ENCODE measurements at regions not wholly inside any gene's neighbourhood (a gene's known extent, or its start where the extent isn't known, plus 50 kb on each side); places are given as distances from the start of the nearest gene placed in this dataset.

DNA sequence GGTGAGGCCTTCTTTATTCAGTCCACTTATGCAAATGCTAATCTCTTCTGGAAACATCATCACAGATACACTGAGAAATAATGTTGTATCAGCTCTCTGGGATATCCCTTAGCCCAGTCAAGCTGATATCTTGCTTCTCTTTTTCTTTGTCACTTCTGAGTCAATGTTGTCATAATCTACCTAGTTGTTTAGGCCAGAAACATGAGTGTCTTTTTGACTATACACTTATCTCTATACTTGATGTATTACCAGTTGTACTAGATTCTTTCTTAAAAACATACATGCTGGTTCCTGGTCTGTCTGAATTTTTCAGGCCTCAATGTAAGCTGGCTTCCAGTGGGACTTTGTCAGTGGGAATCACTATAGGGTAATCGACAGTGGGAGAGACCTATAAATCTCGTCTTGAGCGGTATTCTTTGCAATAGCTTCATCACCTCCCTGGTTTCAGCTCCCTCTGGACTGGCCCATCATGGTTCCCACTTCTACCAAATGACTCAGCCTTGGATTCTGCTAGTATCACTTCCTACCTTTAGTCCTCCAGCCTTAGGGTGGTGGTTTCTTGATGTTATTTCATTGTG is 135.2 kb upstream of the CYYR1 start:
- H3K36me3 ChIP-seq (ENCODE audit: control insufficient read depth in 2 of 2, extremely low read depth in 1 of 2, insufficient read depth in 2 of 2, low read length in 2 of 2): no peaks in the 10 kb centered on the region
- no peak overlapping the region for H2AFZ ChIP-seq (ENCODE audit: low read depth, low read length)
- no TSS peak for BruUV-seq (replicated peaks)
- H3K9ac ChIP-seq (replicated peaks; ENCODE audit: extremely low read depth, insufficient read depth, low read length): no peak overlapping the region
- dilution Hi-C loops (cut with MboI; ENCODE audit: extremely low pct_ligation_motif_present, low sequenced_read_pairs) (no loop called here), intact Hi-C loops (cut with micrococcal nuclease) (no loop called here)
- H3K9me1 ChIP-seq (replicated peaks; ENCODE audit: control insufficient read depth, extremely low read depth, insufficient read depth, low read length): no peaks in the 10 kb centered on the region
- no peaks in the 10 kb centered on the region for H4K20me1 ChIP-seq (replicated peaks; ENCODE audit: control insufficient read depth, extremely low read depth, insufficient read depth, low read length)
- no peaks in the 10 kb centered on the region for H3K9me3 ChIP-seq (replicated peaks; ENCODE audit: control insufficient read depth, insufficient read depth, low read length)
- FAIRE-seq: no peak
- H3K4me3 ChIP-seq (replicated peaks in 1 of 3; ENCODE audit: insufficient read depth in 1 of 3, low read depth in 1 of 3, low read length in 3 of 3): no peak overlapping the region
- no peak overlapping the region for H3K4me2 ChIP-seq (ENCODE audit: insufficient read depth, low read length)
- CTCF ChIA-PET: interaction anchor here (1.6 to 2.1 kb wide), 2 partner anchors 8 to 9 kb away, joined by 5 to 13 read pairs; no protein-coding TSS in a partner anchor
- TF ChIP-seq POLR2AphosphoS5 (IDR thresholded peaks at IDR 0.05; ENCODE audit: insufficient read depth, low read depth, low read length) (no peak), MYC (IDR thresholded peaks at IDR 0.05; ENCODE audit: low read depth, low read length) (no peak), POLR2A (IDR thresholded peaks at IDR 0.05; ENCODE audit: low read depth, low read length) (no peak), EZH2 (IDR thresholded peaks at IDR 0.05; ENCODE audit: borderline replicate concordance, low read depth, low read length, severe bottlenecking) (no peak), FOS (IDR thresholded peaks at IDR 0.05; ENCODE audit: borderline replicate concordance, insufficient read depth, low read length) (no peak), GATA2 (IDR thresholded peaks at IDR 0.05; ENCODE audit: insufficient read depth, insufficient read length, low read depth, low read length) (no peak), JUN (IDR thresholded peaks at IDR 0.05; ENCODE audit: borderline replicate concordance, insufficient read depth, insufficient read length, low read depth) (no peak)
- TF ChIP-seq, protein P1, sequence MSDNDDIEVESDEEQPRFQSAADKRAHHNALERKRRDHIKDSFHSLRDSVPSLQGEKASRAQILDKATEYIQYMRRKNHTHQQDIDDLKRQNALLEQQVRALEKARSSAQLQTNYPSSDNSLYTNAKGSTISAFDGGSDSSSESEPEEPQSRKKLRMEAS (IDR thresholded peaks at IDR 0.05; ENCODE audit: insufficient read depth, insufficient read length): no peak
- TF ChIP-seq, protein P2, sequence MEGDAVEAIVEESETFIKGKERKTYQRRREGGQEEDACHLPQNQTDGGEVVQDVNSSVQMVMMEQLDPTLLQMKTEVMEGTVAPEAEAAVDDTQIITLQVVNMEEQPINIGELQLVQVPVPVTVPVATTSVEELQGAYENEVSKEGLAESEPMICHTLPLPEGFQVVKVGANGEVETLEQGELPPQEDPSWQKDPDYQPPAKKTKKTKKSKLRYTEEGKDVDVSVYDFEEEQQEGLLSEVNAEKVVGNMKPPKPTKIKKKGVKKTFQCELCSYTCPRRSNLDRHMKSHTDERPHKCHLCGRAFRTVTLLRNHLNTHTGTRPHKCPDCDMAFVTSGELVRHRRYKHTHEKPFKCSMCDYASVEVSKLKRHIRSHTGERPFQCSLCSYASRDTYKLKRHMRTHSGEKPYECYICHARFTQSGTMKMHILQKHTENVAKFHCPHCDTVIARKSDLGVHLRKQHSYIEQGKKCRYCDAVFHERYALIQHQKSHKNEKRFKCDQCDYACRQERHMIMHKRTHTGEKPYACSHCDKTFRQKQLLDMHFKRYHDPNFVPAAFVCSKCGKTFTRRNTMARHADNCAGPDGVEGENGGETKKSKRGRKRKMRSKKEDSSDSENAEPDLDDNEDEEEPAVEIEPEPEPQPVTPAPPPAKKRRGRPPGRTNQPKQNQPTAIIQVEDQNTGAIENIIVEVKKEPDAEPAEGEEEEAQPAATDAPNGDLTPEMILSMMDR (IDR thresholded peaks at IDR 0.05; ENCODE audit: extremely low read depth in 1 of 2, insufficient read depth in 1 of 2, low read depth in 1 of 2, low read length in 2 of 2): no peak
- H3K27me3 ChIP-seq (ENCODE audit: control insufficient read depth in 2 of 2, insufficient read depth in 2 of 2, low read length in 2 of 2): no peaks in the 10 kb centered on the region
- no peaks in the 10 kb centered on the region for H3K79me2 ChIP-seq (ENCODE audit: control insufficient read depth, insufficient read depth, low read length)
- H3K27ac ChIP-seq (ENCODE audit: insufficient read depth, low read depth, low read length): no peak overlapping the region
- H3K4me1 ChIP-seq (ENCODE audit: control insufficient read depth, extremely low read depth, insufficient read depth, low read length): no peaks in the 10 kb centered on the region
- POLR2A ChIA-PET: no interaction called here
- DNase-seq (ENCODE audit: low read depth, low spot score): no peak
